HG03095 (cell line): ENCODE measurements at regions not wholly inside any gene's neighbourhood (a gene's known extent, or its start where the extent isn't known, plus 50 kb on each side); places are given as distances from the start of the nearest gene placed in this dataset.

ENCODE experiments used
- ATAC-seq: cut with Tn5 transposase; IDR thresholded peaks from one replicate; pipeline ENCODE4 v1.9.1; 2021; ENCODE audit warnings: moderate library complexity; ENCODE audit not compliant: unreplicated experiment

DNA sequence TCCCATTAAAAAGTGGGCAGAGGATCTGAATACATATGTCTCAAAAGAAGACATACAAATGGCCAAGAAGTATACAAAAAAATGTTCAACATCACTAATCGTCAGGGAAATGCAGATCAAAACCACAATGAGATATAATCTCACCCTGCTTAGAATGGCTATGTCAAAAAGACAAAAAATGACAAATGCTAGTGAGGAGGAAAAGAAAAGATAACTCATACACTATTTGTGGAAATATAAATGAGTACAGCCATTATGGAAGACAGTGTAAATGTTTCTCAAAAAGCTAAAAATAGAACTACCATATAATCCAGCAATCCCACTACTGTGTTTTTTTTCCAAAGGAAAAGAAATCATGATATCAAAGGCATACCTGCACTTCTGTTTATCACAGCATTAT is 450.7 kb downstream of the EFNA5 start:
- no peak for ATAC-seq

DNA sequence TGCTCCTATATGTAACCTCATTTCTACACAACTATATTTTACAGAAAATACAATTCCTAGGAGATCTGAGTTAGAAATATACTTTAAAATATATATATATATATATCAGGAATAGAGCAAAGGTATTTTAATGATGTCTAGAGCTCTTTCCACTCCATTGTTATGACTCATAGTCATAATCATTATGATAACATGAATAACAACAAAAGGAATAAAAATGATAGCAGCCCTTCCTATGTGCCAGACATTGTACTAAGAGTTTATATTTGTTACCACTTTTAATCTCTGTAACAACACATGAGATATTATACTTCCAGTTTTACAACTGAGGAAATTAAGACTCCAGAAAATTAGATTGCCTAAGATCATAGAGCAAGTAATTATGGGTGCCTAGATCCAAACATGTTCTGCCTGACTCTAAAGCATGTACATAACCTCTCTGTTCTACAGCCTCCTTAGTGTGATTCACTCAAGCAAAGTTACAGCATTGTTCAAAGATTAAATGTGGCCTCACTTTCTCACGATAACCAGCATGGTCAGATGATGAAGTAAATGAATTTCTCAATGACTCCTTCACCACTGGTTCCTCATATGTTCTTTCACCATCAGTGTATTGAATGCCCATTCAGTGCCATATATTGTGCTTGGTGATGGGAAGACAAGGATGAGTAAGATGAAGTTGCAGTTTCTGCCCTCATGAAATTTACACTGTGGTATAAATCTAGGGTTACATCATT is 452.1 kb downstream of the EFNA5 start:
- no peak for ATAC-seq

DNA sequence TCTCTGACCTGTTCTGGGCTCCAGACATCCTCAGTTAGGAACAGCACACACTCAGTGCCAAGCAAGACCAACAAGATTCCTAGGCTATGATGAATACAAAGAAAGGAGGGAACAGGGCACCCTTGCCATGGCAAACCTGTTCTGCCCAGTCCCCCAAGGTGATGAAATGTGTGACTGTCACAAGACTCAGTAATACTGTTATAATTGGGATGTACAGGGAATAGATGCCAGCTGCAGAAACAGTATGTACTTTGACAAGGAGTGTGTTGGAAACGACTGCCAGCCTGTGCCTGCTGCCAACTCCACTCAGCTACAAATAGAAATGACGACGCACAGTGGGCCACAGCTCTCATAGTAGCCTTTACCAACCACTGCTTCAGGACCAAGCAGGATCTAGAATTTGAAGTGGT is 453.0 kb downstream of the EFNA5 start:
- no peak for ATAC-seq

DNA sequence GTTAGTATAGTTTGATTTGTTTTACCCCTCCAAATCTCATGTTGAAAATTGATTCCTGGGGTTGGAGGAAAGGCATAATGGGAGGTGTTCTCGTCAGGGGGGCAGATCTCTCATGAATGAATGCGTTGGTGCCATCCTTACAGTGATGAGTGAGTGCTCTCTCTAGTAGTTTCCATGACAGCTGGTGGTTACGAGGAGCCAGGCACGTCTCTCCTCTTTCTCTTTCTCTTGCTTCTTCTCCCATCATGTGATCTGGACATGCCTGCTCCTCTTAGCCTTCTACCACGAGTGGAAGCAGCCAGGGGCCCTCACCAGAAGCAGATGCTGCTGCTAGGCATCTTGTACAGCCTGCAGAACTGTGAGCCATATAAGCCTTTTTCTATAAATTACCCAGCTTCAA is 454.1 kb downstream of the EFNA5 start:
- no peak for ATAC-seq

DNA sequence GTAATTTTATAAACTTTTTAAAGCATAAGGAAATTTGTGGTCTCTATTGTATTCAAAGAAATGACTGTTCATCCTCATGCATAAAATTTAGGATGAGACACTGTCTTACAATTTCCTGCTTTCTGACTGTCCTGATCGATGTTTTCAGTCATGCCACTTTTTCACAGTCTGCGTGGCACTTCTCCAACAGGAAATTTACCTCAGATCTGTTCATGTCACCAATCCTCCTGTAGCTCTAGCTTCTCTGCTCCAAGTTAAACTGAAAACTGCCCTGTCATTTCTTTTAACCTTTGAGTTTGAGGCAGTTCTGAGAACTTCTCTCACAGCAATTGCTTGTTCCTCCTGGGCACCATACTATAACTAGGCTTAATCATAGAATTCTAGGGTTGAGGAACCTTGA is 455.1 kb downstream of the EFNA5 start:
- ATAC-seq = no peak

DNA sequence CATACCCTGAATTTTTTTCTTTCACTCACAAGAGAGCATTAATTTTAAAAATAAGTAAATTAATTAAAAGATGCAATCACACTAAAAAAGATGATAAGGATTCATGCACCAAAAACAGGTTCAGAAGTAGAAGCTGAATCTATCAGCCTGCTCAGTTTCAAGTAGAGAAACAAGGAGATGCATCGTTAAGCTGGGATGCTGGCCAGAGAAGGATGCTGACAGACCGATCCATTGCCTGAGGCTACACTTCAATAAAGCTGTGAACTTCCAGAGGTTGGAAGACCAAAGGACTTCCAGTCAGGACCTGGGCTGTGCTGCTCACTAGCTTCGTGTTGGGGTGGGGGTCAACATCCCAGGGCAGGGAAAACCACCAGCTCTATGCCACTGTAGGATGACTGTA is 457.7 kb downstream of the EFNA5 start:
- ATAC-seq = no peak

DNA sequence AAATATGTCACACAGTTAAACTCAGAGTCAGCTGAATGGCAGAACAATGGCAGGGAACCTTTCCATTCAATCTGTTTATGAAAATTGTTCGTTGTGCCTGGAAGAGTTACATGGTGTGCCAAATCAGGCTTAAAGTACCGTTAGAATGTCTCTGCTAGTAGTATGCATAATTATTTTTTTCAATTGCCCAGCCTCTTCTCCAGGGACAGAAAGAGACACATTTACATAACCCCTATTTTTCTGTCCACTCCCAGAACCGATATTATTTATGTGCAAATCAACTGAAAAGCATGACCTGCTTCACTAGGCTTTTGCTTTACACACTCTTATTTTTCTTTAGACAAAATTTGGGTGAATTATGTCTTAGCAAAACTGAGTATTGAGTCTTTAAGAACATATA is 459.1 kb downstream of the EFNA5 start:
- ATAC-seq = no peak

DNA sequence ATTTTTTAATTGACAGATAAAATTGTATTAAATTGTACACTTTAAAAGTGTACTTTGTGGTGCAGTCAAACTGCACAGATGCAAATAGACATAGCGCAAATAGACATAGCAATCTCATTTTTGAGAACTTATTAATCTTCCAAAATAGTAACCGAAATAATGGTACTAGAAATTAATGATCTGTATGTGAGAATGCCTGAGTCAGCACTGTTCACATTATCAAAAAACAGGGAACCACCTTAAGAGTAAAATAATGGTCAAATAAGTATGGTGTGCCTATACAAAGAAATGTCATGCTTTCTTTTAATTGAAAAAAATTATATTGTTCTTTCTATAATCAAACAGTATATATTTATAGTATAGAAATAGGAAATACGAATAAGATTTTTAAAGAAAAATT is 461.9 kb downstream of the EFNA5 start:
- no peak for ATAC-seq

DNA sequence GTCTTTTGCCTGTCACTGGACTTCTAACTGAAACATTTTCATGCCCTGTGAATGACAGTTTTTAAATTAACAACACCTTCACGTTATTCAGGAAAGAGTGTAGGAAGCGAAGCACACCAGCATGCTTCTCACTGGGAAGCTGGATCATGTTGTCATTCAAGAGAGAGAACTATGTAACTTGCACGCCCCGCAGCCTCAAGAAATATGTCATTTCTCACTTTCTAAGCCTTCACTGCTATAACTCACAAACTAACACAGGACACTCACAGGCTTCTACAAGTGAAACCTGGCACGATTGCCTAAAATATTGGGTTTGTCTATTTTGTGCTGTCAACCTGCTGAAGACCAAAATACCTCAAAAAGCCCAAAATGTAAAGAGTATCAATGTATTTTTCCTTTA is 466.3 kb downstream of the EFNA5 start:
- ATAC-seq = no peak

DNA sequence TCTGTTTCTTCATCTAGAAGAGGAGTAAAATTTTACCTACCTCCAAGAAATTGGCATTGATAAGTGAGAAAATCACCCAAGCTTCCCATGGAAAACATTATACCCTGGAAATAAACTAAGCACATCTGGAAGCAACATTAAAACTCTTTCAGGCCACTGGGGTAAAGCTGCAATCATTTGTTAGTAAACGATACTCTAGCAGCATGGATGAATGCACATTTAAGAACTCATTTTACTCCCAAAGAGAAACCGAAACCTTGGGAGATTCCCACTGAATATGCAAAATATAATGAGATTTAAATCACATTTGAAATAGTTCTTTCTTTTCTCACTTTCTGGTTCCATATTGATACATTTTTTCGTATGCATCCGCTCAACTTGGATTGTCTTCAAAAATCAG is 467.5 kb downstream of the EFNA5 start:
- ATAC-seq = no peak

DNA sequence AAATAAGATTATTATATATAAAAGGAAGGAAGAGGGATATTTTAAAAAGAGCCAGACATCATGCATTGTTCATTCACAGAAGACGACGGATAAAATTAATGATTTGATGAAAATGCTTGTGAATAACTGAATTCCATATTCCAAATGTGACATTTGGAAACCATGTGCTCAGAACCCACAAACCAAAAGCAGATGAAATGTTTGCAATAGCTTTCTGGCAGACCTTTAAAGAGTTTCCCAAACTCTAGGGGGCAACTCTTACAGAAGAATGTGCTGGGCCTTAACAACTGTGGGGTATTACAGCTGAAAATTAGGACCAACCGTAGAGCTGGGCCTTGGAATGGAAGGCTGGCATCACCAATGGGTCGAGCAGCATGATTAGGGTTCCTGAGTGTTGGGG is 471.0 kb downstream of the EFNA5 start:
- ATAC-seq = no peak

DNA sequence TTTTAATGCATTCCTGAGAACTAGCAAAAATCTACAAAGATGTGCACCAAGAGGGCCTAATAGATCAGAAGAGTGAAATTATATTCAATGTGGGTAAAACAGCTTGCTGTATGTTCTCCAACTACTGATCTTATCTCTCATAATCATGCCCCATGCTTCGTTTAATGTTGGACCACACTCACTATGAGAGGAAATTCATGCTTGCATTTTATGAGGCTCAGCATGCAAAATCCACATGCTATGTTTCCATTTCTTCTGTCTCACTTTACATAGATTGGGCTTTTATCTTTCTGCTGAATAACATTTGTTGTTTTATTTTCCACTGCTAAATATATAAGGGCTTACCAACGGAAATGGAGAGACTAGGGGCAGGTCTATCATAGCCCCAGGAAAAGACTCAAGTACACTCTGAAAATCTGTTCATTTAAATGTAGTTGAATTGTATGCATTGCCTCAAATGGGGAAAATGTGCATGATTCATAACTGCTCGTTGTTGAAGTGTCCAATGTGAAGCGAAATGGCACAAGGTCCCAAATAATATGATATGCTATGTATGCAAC is 474.2 kb downstream of the EFNA5 start:
- no peak for ATAC-seq

DNA sequence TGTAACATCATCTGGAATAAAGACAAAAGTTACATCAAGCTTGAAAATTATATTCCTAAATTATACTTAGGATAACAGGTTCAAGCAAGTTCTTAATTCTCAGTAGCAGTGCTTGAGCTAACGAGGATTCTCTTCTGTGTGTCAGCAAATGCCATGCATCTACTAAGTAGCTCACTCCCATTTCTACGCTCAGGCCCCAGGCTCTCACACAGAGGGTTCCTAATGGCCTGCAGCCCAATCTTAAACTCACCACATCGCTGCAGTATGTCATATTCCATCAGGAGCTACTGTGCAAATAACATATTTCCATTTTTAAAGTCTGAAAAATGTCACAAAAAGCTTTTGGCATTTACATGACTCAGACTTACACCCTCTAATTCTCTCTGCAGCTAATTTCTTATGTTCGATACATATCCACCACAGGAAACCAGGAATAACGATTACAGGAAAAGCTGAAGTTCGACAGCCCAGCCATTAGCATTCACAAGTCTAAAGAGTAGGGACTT is 474.8 kb downstream of the EFNA5 start:
- no peak for ATAC-seq

DNA sequence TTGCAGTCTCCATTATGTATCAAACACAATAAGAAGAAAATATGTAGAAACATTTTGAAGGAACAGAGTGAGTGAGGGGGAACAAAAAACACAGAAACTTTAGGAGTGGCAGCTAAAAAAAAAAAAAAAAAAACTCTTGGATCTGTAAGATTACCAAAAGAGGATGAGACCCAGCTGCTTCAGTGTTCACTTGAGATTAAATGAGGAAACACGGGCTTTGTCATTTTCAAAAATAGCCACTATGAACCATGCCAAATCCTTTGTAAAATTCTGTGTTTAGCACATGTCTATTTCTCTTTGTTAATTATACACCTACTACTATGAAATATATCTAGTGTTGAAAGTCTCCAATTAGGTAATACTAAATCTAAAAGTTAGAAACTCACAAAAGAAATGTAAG is 485.9 kb downstream of the EFNA5 start:
- no peak for ATAC-seq

DNA sequence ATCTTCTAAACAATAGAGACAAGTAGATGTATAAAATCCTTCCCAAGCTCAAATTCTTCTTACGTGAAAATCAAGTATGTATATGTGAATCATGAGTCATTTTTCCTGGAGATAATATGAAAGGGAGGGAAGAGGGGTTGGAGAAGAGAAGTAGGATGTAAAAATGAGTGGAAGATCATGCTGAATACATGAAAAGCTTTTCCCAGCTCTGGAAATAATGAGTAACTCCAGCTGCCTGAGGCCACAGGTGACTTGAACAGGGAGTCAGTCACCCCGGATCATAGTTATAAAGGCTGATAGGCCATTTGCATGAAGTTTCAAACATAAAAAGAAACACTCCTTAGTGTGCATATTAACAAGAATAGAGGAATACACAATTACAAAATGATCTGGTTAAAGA is 486.7 kb downstream of the EFNA5 start:
- no peak for ATAC-seq

DNA sequence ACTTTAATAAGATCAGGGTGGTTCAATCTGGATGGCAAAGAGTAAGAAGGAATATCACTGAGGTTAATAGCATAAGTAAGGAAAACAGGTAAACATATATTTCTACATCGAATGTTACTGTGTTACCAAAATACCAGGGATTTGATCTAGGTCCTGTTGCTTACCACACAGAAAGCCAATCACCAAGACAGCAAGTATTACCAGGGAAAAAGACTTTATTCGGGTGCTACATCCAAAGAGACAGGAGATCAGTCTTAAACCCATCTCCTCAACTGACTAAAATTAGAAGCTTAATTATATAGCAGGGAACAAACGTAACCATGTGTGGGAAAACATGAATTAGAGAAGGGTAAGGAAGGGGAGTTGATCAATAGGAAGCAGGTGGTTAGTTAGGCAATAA is 500.1 kb downstream of the EFNA5 start:
- ATAC-seq = no peak

DNA sequence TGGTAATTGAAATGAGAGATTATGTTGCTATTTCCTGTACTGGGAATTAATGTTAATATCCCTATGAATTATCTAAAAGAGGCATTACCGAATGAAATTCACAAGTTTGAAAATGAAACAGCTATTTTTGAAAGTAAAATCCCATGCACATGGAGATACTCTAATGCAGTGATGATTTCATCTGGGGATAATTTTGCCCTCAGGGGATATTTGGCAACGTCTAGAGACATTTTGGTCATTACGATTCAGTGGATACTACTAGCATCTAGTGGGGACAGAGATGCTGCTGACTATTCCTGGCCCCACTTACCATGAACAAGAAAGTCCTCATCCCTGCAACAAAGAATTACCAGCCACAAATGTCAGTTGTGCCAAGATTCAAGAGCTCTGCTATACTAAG is 500.9 kb downstream of the EFNA5 start:
- ATAC-seq = no peak

DNA sequence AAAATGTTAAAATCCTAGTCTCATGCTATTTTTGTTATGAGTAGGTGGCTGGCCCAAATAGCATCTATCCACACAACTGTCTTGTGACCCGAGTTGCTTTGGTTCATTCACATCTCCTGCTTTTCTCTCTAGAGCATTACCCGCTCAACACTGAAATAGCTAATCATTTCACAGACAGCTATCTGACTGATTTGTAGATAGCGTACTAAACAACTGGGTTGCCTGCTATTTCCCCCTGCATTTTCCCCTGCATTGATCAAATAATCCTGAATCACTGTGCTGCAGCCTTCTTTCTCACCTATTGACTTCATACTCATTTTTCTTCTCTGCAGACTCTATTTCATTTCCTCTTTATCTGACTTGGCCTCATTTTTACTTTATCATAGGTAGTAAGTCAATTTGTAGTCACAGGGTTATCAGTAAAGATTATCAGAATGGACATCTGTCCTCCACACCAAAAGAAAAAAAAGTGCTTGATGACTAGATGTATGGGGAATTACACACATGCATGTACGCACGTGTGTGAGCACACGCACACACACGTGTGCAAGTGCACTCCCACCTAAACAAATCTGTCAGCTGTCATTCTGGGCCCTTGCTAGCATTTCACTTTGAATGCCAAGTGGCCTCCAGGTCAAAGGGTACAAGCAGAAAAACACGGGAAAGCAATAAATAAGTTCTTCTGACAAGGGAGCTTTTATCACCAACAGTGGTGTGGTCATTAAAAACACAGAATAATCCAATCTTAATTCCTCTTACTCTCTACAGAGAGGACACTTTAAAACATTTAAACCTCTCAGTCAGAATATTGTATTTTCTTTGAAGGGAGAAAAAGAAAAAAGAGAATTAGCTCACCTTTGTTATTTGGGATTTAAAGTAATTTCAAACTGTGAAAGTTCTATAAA is 501.6 kb downstream of the EFNA5 start:
- no peak for ATAC-seq

DNA sequence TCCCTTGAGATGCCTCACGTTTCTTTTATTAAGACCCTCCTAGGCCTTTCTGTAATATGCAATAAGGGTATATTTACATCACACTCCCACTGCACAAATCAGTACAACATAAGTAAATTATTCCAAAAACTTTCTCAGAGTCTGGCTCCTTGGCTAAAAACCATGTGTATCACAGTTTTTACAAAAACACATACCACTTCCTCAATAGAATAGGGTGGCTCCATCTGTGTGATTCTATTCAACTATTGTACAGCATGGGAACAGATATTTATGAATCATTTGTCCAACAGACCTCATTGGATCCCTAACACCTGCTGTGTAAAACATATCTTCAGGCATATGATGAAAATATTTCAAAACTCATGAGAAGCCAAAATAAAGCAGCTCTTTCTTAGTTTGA is 502.7 kb downstream of the EFNA5 start:
- no peak for ATAC-seq

DNA sequence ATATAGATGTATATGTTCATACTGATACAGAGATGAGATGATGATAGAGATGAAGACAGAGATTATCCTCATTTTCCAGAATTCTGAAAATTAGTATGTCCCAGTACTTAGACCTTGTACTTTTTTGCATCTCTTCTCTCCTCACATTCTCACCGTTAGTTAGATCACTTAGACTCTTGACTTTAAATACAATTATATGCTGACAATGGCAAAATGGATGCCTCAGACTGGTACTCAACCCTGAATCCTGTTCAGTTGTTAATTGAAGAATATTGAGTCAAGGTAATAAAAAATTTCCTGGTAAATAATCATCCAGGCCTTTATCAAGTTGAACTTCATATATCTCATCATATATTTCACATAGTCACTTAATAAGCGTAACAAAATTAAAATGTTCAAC is 505.4 kb downstream of the EFNA5 start:
- ATAC-seq = no peak

DNA sequence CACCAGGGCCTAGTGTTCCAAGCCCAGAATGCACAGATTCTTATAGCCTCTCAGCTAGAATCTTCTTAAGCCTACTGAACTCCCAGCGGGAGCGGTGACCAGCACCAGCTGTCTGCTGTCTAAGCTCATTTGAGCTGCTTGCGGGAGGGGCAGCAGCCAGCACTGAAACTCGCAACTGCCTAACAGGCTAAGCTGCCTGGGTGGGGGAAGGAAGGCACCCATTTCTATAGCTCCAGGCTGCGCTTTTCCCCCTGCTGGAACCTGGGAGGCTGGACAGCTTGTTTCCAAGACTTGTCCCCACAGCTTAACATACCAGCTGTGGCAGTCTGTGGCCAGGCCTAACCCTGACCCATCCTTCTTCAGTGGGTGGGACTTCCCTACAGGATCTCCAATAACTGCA is 512.9 kb downstream of the EFNA5 start:
- ATAC-seq = no peak

DNA sequence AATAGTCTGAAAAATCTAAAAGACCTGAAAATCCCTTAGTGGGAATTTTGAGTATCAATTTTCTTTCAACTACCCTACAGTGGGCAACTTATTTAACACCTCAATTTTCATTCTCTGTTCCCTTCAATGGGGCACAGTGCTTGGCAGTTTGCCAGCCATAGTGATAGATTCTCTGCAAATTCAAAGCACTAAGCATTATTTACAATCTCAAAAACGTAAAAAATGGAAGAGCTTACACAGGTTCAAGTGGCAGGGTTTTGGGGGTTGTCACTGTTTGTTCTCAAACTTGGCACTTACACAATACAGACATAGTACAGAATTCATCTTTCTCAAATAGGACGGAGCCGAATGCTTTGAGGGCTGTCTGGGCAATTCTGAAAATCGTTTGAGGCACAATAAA is 515.0 kb downstream of the EFNA5 start:
- no peak for ATAC-seq
